ENCODE measurements at regions not wholly inside any gene's neighbourhood (a gene's known extent, or its start where the extent isn't known, plus 50 kb on each side); places are given as distances from the start of the nearest gene placed in this dataset.

GRCh38 chr3:30333143-30333542 is 273.3 kb upstream of the TGFBR2 start:
- WGBS, 3 donors, result 81 to 89% (median 85%) methylated on average over 6 of the region's 6 CpGs
- H3K4me3 ChIP-seq, result no peak overlapping the region
- H3K9me3 ChIP-seq, result no peaks in the 10 kb centered on the region
- H3K27me3 ChIP-seq, result no peaks in the 10 kb centered on the region
- no peak overlapping the region for H3K27ac ChIP-seq
- H3K4me1 ChIP-seq (ENCODE audit: insufficient read depth), result no peaks in the 10 kb centered on the region
- no peaks in the 10 kb centered on the region for H3K36me3 ChIP-seq
- intact Hi-C loops (cut with DNase I), result no loop called here
- TF ChIP-seq POLR2A (IDR thresholded peaks at IDR 0.05) (no peak), EP300 (IDR thresholded peaks at IDR 0.05) (no peak), CTCF (IDR thresholded peaks at IDR 0.05) (no peak)
- DNase-seq, result no peak

- WGBS, 3 donors, result 86 to 91% (median 90%) methylated on average over 1 of the region's 1 CpG
- TF ChIP-seq CTCF (IDR thresholded peaks at IDR 0.05) (no peak), POLR2A (IDR thresholded peaks at IDR 0.05) (no peak), EP300 (IDR thresholded peaks at IDR 0.05) (no peak)
- H3K27ac ChIP-seq, result no peak overlapping the region
Observed at GRCh38 chr3:30333903-30334302, 272.5 kb upstream of the TGFBR2 start.

GRCh38 chr3:30340500-30340899 is 265.9 kb upstream of the TGFBR2 start:
- H3K4me1 ChIP-seq (ENCODE audit: insufficient read depth), result peaks cover 2% of the 10 kb centered on the region
- H3K27me3 ChIP-seq, result no peaks in the 10 kb centered on the region
- H3K4me3 ChIP-seq, result no peak overlapping the region
- intact Hi-C loops (cut with DNase I), result no loop called here
- TF ChIP-seq CTCF (IDR thresholded peaks at IDR 0.05) (no peak), POLR2A (IDR thresholded peaks at IDR 0.05) (no peak), EP300 (IDR thresholded peaks at IDR 0.05) (no peak)
- no peak overlapping the region for H3K27ac ChIP-seq
- H3K36me3 ChIP-seq, result no peaks in the 10 kb centered on the region
- no peak for DNase-seq
- no peaks in the 10 kb centered on the region for H3K9me3 ChIP-seq
- 48 to 78% (median 49%) methylated on average over 2 of the region's 2 CpGs for WGBS, 3 donors

More at GRCh38 chr3:30333903-30334302, 272.5 kb upstream of the TGFBR2 start:
- no peak overlapping the region for H3K4me3 ChIP-seq
- no peaks in the 10 kb centered on the region for H3K27me3 ChIP-seq
- H3K9me3 ChIP-seq, result no peaks in the 10 kb centered on the region
- intact Hi-C loops (cut with DNase I), result no loop called here
- H3K36me3 ChIP-seq, result no peaks in the 10 kb centered on the region
- no peak for DNase-seq
- no peaks in the 10 kb centered on the region for H3K4me1 ChIP-seq (ENCODE audit: insufficient read depth)

GRCh38 chr3:30341079-30341478 is 265.3 kb upstream of the TGFBR2 start:
- H3K9me3 ChIP-seq, result no peaks in the 10 kb centered on the region
- no peak overlapping the region for H3K4me3 ChIP-seq
- 69 to 99% (median 97%) methylated on average over 2 of the region's 2 CpGs for WGBS, 3 donors
- intact Hi-C loops (cut with DNase I), result no loop called here
- no peaks in the 10 kb centered on the region for H3K27me3 ChIP-seq
- H3K4me1 ChIP-seq (ENCODE audit: insufficient read depth), result peaks cover 2% of the 10 kb centered on the region
- TF ChIP-seq EP300 (IDR thresholded peaks at IDR 0.05) (no peak), POLR2A (IDR thresholded peaks at IDR 0.05) (no peak), CTCF (IDR thresholded peaks at IDR 0.05) (no peak)
- H3K27ac ChIP-seq, result no peak overlapping the region
- H3K36me3 ChIP-seq, result no peaks in the 10 kb centered on the region
- DNase-seq, result no peak

GRCh38 chr3:30341851-30342250 is 264.6 kb upstream of the TGFBR2 start:
- Histone ChIP-seq H3K4me3 (no peak overlapping the region), H3K4me1 (ENCODE audit: insufficient read depth) (peaks cover 2% of the 10 kb centered on the region), H3K9me3 (no peaks in the 10 kb centered on the region), H3K27ac (no peak overlapping the region), H3K36me3 (no peaks in the 10 kb centered on the region), H3K27me3 (no peaks in the 10 kb centered on the region)
- TF ChIP-seq CTCF (IDR thresholded peaks at IDR 0.05) (no peak), POLR2A (IDR thresholded peaks at IDR 0.05) (no peak), EP300 (IDR thresholded peaks at IDR 0.05) (no peak)
- intact Hi-C loops (cut with DNase I), result no loop called here
- 55 to 69% (median 57%) methylated on average over 1 of the region's 1 CpG for WGBS, 3 donors
- DNase-seq, result no peak
